ENCODE measurements at regions not wholly inside any gene's neighbourhood (a gene's known extent, or its start where the extent isn't known, plus 50 kb on each side); places are given as distances from the start of the nearest gene placed in this dataset.
A peak's percentile ranks its signal among the peaks of the same experiment; 100 is the strongest.

- no peaks in the 10 kb centered on the region for H3K4me1 ChIP-seq (ENCODE audit: control insufficient read depth, insufficient read depth, low read length)
- no peaks in the 10 kb centered on the region for H3K9me3 ChIP-seq (replicated peaks; ENCODE audit: control insufficient read depth, low read depth, low read length)
- no peak overlapping the region for H3K27ac ChIP-seq (ENCODE audit: low read length)
- DNase-seq = no peak
- H3K36me3 ChIP-seq (ENCODE audit: control insufficient read depth, insufficient read depth, low read length) = no peaks in the 10 kb centered on the region
- H3K4me3 ChIP-seq (ENCODE audit: low read length) = no peak overlapping the region
- peaks cover under 1% of the 10 kb centered on the region for H3K27me3 ChIP-seq (ENCODE audit: control insufficient read depth, insufficient read depth, low read length)
- WGBS (ENCODE audit: insufficient coverage) = no CpG with 5 or more reads among the region's 1 CpG
Measured at GRCh38 chr1:57638239-57638638, 214.4 kb upstream of the DAB1 start.

GRCh38 chr1:57637155-57637554, 213.3 kb upstream of the DAB1 start:
- Histone ChIP-seq H3K27ac (ENCODE audit: low read length) (no peak overlapping the region), H3K9me3 (replicated peaks; ENCODE audit: control insufficient read depth, low read depth, low read length) (no peaks in the 10 kb centered on the region), H3K36me3 (ENCODE audit: control insufficient read depth, insufficient read depth, low read length) (no peaks in the 10 kb centered on the region), H3K27me3 (ENCODE audit: control insufficient read depth, insufficient read depth, low read length) (peaks cover 2% of the 10 kb centered on the region), H3K4me1 (ENCODE audit: control insufficient read depth, insufficient read depth, low read length) (no peaks in the 10 kb centered on the region), H3K4me3 (ENCODE audit: low read length) (no peak overlapping the region)
- 62% methylated on average over 2 of the region's 2 CpGs for WGBS (ENCODE audit: insufficient coverage)
- DNase-seq = no peak

- WGBS (ENCODE audit: insufficient coverage) = 100% methylated on average over 1 of the region's 3 CpGs
- DNase-seq = no peak
- Histone ChIP-seq H3K4me3 (ENCODE audit: low read length) (no peak overlapping the region), H3K9me3 (replicated peaks; ENCODE audit: control insufficient read depth, low read depth, low read length) (no peaks in the 10 kb centered on the region), H3K4me1 (ENCODE audit: control insufficient read depth, insufficient read depth, low read length) (no peaks in the 10 kb centered on the region), H3K27ac (ENCODE audit: low read length) (no peak overlapping the region), H3K36me3 (ENCODE audit: control insufficient read depth, insufficient read depth, low read length) (no peaks in the 10 kb centered on the region), H3K27me3 (ENCODE audit: control insufficient read depth, insufficient read depth, low read length) (peaks cover 2% of the 10 kb centered on the region)
Measured at GRCh38 chr1:57633881-57634280, 210.0 kb upstream of the DAB1 start.

- Histone ChIP-seq H3K9me3 (replicated peaks; ENCODE audit: control insufficient read depth, low read depth, low read length) (no peaks in the 10 kb centered on the region), H3K4me1 (ENCODE audit: control insufficient read depth, insufficient read depth, low read length) (no peaks in the 10 kb centered on the region), H3K27ac (ENCODE audit: low read length) (no peak overlapping the region), H3K4me3 (ENCODE audit: low read length) (no peak overlapping the region), H3K36me3 (ENCODE audit: control insufficient read depth, insufficient read depth, low read length) (no peaks in the 10 kb centered on the region), H3K27me3 (ENCODE audit: control insufficient read depth, insufficient read depth, low read length) (peaks cover 2% of the 10 kb centered on the region)
- 15% methylated on average over 4 of the region's 4 CpGs for WGBS (ENCODE audit: insufficient coverage)
- no peak for DNase-seq
Measured at GRCh38 chr1:57633056-57633455, 209.2 kb upstream of the DAB1 start.

- Histone ChIP-seq H3K9me3 (replicated peaks; ENCODE audit: control insufficient read depth, low read depth, low read length) (no peaks in the 10 kb centered on the region), H3K4me1 (ENCODE audit: control insufficient read depth, insufficient read depth, low read length) (no peaks in the 10 kb centered on the region), H3K36me3 (ENCODE audit: control insufficient read depth, insufficient read depth, low read length) (no peaks in the 10 kb centered on the region), H3K27me3 (ENCODE audit: control insufficient read depth, insufficient read depth, low read length) (peaks cover 2% of the 10 kb centered on the region), H3K27ac (ENCODE audit: low read length) (no peak overlapping the region), H3K4me3 (ENCODE audit: low read length) (no peak overlapping the region)
- 100% methylated on average over 1 of the region's 3 CpGs for WGBS (ENCODE audit: insufficient coverage)
- DNase-seq = no peak
Measured at GRCh38 chr1:57632401-57632800, 208.5 kb upstream of the DAB1 start.

GRCh38 chr1:57627612-57628011, 203.8 kb upstream of the DAB1 start:
- no peak overlapping the region for H3K27ac ChIP-seq (ENCODE audit: low read length)
- H3K27me3 ChIP-seq (ENCODE audit: control insufficient read depth, insufficient read depth, low read length) = no peaks in the 10 kb centered on the region
- H3K36me3 ChIP-seq (ENCODE audit: control insufficient read depth, insufficient read depth, low read length) = no peaks in the 10 kb centered on the region
- H3K9me3 ChIP-seq (replicated peaks; ENCODE audit: control insufficient read depth, low read depth, low read length) = no peaks in the 10 kb centered on the region
- no peak for DNase-seq
- H3K4me1 ChIP-seq (ENCODE audit: control insufficient read depth, insufficient read depth, low read length) = peaks cover 12% of the 10 kb centered on the region
- no peak overlapping the region for H3K4me3 ChIP-seq (ENCODE audit: low read length)

GRCh38 chr1:57623791-57624538, 200.1 kb upstream of the DAB1 start:
- no peaks in the 10 kb centered on the region for H3K9me3 ChIP-seq (replicated peaks; ENCODE audit: control insufficient read depth, low read depth, low read length)
- H3K27ac ChIP-seq (ENCODE audit: low read length) = no peak overlapping the region
- H3K4me3 ChIP-seq (ENCODE audit: low read length) = no peak overlapping the region
- no peaks in the 10 kb centered on the region for H3K36me3 ChIP-seq (ENCODE audit: control insufficient read depth, insufficient read depth, low read length)
- DNase-seq = no peak
- H3K27me3 ChIP-seq (ENCODE audit: control insufficient read depth, insufficient read depth, low read length) = no peaks in the 10 kb centered on the region
- peaks cover 34% of the 10 kb centered on the region for H3K4me1 ChIP-seq (ENCODE audit: control insufficient read depth, insufficient read depth, low read length)
- WGBS (ENCODE audit: insufficient coverage) = no CpG with 5 or more reads among the region's 3 CpGs

GRCh38 chr1:57623039-57623790, 199.4 kb upstream of the DAB1 start:
- DNase-seq = peak; percentile 49

GRCh38 chr1:57621776-57622175, 197.9 kb upstream of the DAB1 start:
- Histone ChIP-seq H3K27ac (ENCODE audit: low read length) (no peak overlapping the region), H3K4me1 (ENCODE audit: control insufficient read depth, insufficient read depth, low read length) (peaks cover 40% of the 10 kb centered on the region), H3K36me3 (ENCODE audit: control insufficient read depth, insufficient read depth, low read length) (no peaks in the 10 kb centered on the region), H3K4me3 (ENCODE audit: low read length) (no peak overlapping the region), H3K9me3 (replicated peaks; ENCODE audit: control insufficient read depth, low read depth, low read length) (no peaks in the 10 kb centered on the region), H3K27me3 (ENCODE audit: control insufficient read depth, insufficient read depth, low read length) (no peaks in the 10 kb centered on the region)
- WGBS (ENCODE audit: insufficient coverage) = no CpG with 5 or more reads among the region's 1 CpG
- no peak for DNase-seq

More at GRCh38 chr1:57623039-57623790, 199.4 kb upstream of the DAB1 start:
- WGBS (ENCODE audit: insufficient coverage) = 7% methylated on average over 6 of the region's 18 CpGs
- Histone ChIP-seq H3K4me1 (ENCODE audit: control insufficient read depth, insufficient read depth, low read length) (peaks cover 34% of the 10 kb centered on the region), H3K27me3 (ENCODE audit: control insufficient read depth, insufficient read depth, low read length) (no peaks in the 10 kb centered on the region), H3K36me3 (ENCODE audit: control insufficient read depth, insufficient read depth, low read length) (no peaks in the 10 kb centered on the region), H3K9me3 (replicated peaks; ENCODE audit: control insufficient read depth, low read depth, low read length) (no peaks in the 10 kb centered on the region), H3K4me3 (ENCODE audit: low read length) (no peak overlapping the region), H3K27ac (ENCODE audit: low read length) (peak overlapping the region; percentile 16)

- H3K27ac ChIP-seq (ENCODE audit: low read length) = peak overlapping the region; percentile 52
- H3K9me3 ChIP-seq (replicated peaks; ENCODE audit: control insufficient read depth, low read depth, low read length) = no peaks in the 10 kb centered on the region
- H3K27me3 ChIP-seq (ENCODE audit: control insufficient read depth, insufficient read depth, low read length) = no peaks in the 10 kb centered on the region
- WGBS (ENCODE audit: insufficient coverage) = 25% methylated on average over 3 of the region's 4 CpGs
- H3K36me3 ChIP-seq (ENCODE audit: control insufficient read depth, insufficient read depth, low read length) = no peaks in the 10 kb centered on the region
- peaks cover 47% of the 10 kb centered on the region for H3K4me1 ChIP-seq (ENCODE audit: control insufficient read depth, insufficient read depth, low read length)
- no peak overlapping the region for H3K4me3 ChIP-seq (ENCODE audit: low read length)
- DNase-seq = peak; percentile 35
Measured at GRCh38 chr1:57620605-57621004, 196.7 kb upstream of the DAB1 start.
